Epithelial cell of esophagus (primary cell): ENCODE measurements at regions not wholly inside any gene's neighbourhood (a gene's known extent, or its start where the extent isn't known, plus 50 kb on each side); places are given as distances from the start of the nearest gene placed in this dataset.

Experiments used
- DNase-seq: peaks from one replicate; pipeline ENCODE4 v3.0.0; 2010; ENCODE audit warnings: low read depth
- H3K4me3 ChIP-seq: 2 replicates; pipeline ENCODE4 v1.5.1; 2011; ENCODE audit warnings: mild to moderate bottlenecking, low read length, control low read depth
- TF ChIP-seq, protein P1 (sequence below): IDR thresholded peaks from 2 replicates; pipeline ENCODE4 v1.5.1; 2011; ENCODE audit warnings: low read depth, mild to moderate bottlenecking, low read length, control low read depth, inconsistent platforms; ENCODE audit not compliant: insufficient read depth; ENCODE audit errors: missing control alignments

DNA sequence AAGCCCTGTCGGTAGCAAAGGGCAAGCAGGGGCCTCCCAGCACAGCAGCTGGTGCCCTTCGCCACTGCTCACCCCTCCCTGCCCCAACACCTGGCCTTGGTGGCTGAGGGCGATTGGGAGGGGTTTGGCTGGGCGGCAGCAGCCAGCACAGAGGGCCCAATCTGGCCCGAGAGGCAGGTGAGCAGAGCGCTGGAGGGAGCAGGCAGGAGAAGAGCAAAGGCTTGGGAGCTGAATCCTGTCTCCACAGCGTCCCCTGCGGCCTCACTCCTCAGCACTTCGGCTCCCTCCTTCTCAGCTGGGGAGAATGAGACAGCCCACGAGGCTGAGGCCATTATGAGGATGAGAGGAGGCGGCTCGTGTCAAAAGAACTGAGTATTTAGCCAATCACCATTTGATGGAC, 74.9 kb upstream of the TAF1B start:
- TF ChIP-seq, protein P1, sequence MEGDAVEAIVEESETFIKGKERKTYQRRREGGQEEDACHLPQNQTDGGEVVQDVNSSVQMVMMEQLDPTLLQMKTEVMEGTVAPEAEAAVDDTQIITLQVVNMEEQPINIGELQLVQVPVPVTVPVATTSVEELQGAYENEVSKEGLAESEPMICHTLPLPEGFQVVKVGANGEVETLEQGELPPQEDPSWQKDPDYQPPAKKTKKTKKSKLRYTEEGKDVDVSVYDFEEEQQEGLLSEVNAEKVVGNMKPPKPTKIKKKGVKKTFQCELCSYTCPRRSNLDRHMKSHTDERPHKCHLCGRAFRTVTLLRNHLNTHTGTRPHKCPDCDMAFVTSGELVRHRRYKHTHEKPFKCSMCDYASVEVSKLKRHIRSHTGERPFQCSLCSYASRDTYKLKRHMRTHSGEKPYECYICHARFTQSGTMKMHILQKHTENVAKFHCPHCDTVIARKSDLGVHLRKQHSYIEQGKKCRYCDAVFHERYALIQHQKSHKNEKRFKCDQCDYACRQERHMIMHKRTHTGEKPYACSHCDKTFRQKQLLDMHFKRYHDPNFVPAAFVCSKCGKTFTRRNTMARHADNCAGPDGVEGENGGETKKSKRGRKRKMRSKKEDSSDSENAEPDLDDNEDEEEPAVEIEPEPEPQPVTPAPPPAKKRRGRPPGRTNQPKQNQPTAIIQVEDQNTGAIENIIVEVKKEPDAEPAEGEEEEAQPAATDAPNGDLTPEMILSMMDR, result no peak
- DNase-seq, result no peak
- H3K4me3 ChIP-seq, result no peak overlapping the region

DNA sequence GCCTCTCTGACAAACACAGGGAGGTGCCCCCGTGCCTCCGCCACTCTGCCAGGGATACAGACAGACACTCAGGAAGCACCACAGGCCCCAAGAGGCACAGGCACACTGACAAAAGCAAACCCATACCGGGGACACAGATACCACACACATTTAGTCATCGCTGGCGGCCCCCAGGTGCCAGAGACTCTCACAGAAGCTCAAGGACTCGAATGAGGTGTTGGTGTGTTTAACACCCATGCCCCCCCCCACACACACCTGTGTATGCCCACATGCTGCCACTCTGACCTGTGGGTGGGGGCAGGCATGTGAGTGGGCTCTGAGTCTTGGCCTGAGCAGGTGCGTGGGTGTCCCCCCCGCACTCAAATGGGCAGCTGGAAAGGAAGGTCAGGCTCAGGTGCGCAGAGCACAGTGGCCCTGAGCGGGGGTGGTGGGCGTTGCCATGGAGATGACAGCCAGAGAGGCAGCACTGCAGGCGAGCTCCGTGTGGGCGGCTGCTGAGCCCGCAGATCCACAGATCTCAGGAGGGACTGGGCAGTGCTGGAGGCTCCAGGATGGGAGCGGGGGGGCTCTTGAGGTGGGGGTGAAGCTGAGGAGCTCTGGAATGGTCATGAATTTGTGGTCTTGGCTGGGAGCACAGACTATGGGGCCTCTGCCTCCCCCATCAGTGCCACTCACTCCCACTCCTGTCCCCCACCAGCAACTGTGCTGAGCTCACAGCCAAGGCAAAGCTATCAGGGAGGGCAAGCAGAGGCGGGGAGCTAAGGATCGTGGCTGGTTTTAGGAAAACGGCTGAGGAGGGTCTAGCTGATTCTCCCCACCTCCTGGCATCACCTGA, 73.9 kb upstream of the TAF1B start:
- TF ChIP-seq, protein P1, result no peak
- no peak overlapping the region for H3K4me3 ChIP-seq
- DNase-seq, result no peak

DNA sequence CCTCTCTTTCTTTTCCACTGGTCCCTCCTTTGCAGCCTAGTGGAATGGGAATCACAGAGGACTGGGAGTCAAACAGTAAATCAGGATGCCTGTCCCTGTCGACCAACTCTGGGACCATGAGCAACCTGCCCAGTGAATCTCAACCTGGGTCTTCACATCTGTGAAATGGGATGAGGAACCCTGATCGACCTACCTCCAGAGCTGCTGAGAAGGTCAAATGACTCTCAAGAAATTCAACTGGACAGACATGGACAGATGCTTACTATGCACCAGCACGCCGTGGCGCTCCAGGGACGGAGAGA, 73.3 kb upstream of the TAF1B start:
- TF ChIP-seq, protein P1, result no peak
- no peak for DNase-seq
- H3K4me3 ChIP-seq, result no peak overlapping the region

DNA sequence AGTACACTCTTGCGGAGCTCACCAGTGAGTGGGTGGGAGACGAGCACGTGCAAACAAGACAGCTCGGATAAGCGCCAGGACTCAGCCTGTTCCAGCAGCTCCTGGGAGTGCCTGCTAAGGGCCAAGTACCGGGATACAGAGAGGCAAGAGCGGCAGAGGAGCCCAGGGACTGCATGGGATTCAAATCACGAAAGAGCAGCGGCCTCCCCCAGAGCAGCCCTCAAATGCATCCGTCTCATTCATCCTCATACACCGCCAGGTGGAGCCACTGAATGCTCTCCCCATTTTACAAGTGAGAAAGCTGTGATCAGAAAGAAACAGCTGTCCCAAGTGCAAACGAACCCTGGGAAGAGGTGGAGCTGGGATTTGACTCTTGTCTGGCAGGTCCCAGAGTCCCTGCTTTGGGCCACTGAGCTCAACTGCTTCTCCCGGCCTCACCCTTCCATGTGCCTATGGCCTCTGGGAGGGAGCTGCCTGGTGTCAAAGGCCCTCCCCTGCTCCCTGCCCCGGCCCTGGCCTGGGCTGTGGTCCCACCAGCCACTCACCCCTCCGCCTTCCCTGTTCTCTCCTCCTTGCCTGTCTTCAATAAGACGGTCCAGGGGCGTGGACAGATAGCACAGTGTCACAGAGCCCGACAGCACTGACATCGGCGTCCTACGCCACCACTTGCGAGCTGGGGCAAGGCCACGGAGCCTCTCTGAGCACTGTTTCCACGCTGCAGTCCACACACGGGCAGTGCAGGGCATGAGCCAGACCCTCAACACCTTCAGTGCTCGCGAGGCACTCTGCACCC, 72.8 kb upstream of the TAF1B start:
- peak; percentile 84 for DNase-seq
- no peak overlapping the region for H3K4me3 ChIP-seq
- TF ChIP-seq, protein P1, result peak; percentile 74

DNA sequence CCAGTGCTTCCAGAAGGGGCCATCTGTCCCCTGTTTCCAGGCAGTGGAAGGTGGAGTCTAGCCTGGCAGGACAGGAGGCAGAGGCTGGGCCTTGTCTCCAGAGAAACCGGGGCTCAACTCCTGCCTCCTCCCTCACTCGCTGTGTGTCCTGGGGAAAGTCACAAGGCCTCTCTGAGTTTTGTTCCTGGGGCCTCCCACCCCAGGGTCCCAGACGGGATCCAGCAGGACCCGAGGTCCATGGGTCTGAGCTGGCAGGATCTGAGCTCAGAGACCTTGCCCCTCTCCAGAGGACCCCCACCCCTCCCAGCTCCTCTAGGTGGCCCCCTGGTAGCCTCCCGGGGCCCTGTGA, 72.2 kb upstream of the TAF1B start:
- H3K4me3 ChIP-seq, result no peak overlapping the region
- DNase-seq, result no peak
- TF ChIP-seq, protein P1, result no peak

DNA sequence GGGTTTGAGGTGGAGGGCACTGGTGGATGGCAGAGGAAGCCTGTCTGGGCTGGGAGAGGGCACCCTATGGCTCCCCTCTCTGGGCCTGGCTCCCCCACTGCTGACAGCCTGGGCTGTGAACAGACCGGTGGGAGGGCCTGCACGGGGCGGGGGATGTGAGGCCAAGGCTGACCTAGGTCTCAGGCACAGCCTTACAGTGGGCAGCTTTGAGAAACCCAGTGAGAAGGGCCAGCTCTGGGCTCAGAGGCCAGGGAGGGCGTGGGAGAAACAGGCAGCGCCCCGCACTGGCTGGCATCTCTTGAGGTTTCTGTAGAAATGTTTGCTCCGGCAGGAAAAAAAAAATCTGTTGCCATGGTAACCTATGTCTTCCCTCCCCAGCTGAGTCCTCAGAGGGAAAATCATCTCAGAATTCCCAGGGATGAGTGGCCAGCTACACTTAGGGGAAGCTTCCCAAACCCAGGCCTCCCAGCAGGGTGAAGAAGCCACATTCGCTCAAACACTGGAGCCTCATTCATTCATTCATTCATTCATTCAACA, 71.7 kb upstream of the TAF1B start:
- DNase-seq, result no peak
- TF ChIP-seq, protein P1, result no peak
- H3K4me3 ChIP-seq, result no peak overlapping the region
